ENCODE measurements at regions not wholly inside any gene's neighbourhood (a gene's known extent, or its start where the extent isn't known, plus 50 kb on each side); places are given as distances from the start of the nearest gene placed in this dataset.

- no peak overlapping the region for H3K27ac ChIP-seq (ENCODE audit: low read depth in 2 of 2, low read length in 1 of 2)
- ChIA-PET CTCF (no interaction called here), POLR2A (no interaction called here)
- no peaks in the 10 kb centered on the region for H3K27me3 ChIP-seq (ENCODE audit: insufficient read depth)
- peaks cover 0 to 10% of the 10 kb centered on the region in 2 experiments; a peak in 2 of 4 replicates for H3K4me1 ChIP-seq (ENCODE audit: control insufficient read depth in 1 of 2, insufficient read depth in 2 of 2, low read depth in 1 of 2, low read length in 1 of 2)
- no peaks in the 10 kb centered on the region for H4K20me1 ChIP-seq (ENCODE audit: insufficient read depth)
- no peaks in the 10 kb centered on the region for H3K9me2 ChIP-seq
- H2AFZ ChIP-seq (ENCODE audit: low read depth): no peak overlapping the region
- H3K79me2 ChIP-seq (ENCODE audit: insufficient read depth): no peaks in the 10 kb centered on the region
- H3K4me3 ChIP-seq (ENCODE audit: low read depth in 2 of 2, low read length in 1 of 2): no peak overlapping the region
- TF ChIP-seq GATA2 (CRISPR knock-in tag; IDR thresholded peaks at IDR 0.05): no peak
- no peak for TF ChIP-seq ELF1 (IDR thresholded peaks at IDR 0.05)
- no peak for TF ChIP-seq EP300 (IDR thresholded peaks at IDR 0.05; ENCODE audit: borderline replicate concordance in 1 of 2, low read depth in 1 of 2, low read length in 1 of 2)
- TF ChIP-seq TEAD4 (IDR thresholded peaks at IDR 0.05; ENCODE audit: borderline replicate concordance, insufficient read depth): no peak
- no peaks in the 10 kb centered on the region for H3K9me3 ChIP-seq
- H3K9ac ChIP-seq: no peak overlapping the region
- DNase-seq: no peak
- H3K36me3 ChIP-seq (replicated peaks in 1 of 2; ENCODE audit: control insufficient read depth in 1 of 2, insufficient read depth in 2 of 2, low read length in 1 of 2): no peaks in the 10 kb centered on the region
- no peaks in the 10 kb centered on the region for H3F3A ChIP-seq (replicated peaks; ENCODE audit: insufficient read depth)
- no peak overlapping the region for H3K4me2 ChIP-seq
Measured at GRCh38 chr4:159013692-159014091, 89.2 kb upstream of the RAPGEF2 start.

- Histone ChIP-seq H3K27me3 (ENCODE audit: insufficient read depth) (no peaks in the 10 kb centered on the region), H3F3A (replicated peaks; ENCODE audit: insufficient read depth) (no peaks in the 10 kb centered on the region), H2AFZ (ENCODE audit: low read depth) (no peak overlapping the region), H3K4me2 (no peak overlapping the region), H3K9me3 (no peaks in the 10 kb centered on the region), H3K4me3 (ENCODE audit: low read depth in 2 of 2, low read length in 1 of 2) (no peak overlapping the region), H3K9ac (no peak overlapping the region), H3K4me1 (ENCODE audit: control insufficient read depth in 1 of 2, insufficient read depth in 2 of 2, low read depth in 1 of 2, low read length in 1 of 2) (peaks cover 0 to 10% of the 10 kb centered on the region in 2 experiments; a peak in 2 of 4 replicates), H3K36me3 (replicated peaks in 1 of 2; ENCODE audit: control insufficient read depth in 1 of 2, insufficient read depth in 2 of 2, low read length in 1 of 2) (no peaks in the 10 kb centered on the region), H4K20me1 (ENCODE audit: insufficient read depth) (no peaks in the 10 kb centered on the region), H3K27ac (ENCODE audit: low read depth in 2 of 2, low read length in 1 of 2) (no peak overlapping the region), H3K79me2 (ENCODE audit: insufficient read depth) (no peaks in the 10 kb centered on the region), H3K9me2 (no peaks in the 10 kb centered on the region)
- CTCF ChIA-PET: interaction anchor here (1.5 kb wide), 1 partner anchor 11 kb away, joined by 5 read pairs; no protein-coding TSS in a partner anchor
- POLR2A ChIA-PET: no interaction called here
- no peak for TF ChIP-seq CTCF (IDR thresholded peaks at IDR 0.05)
- TF ChIP-seq RAD21 (IDR thresholded peaks at IDR 0.05; ENCODE audit: low read length): no peak
- TF ChIP-seq USF2 (IDR thresholded peaks at IDR 0.05; ENCODE audit: borderline replicate concordance, low read depth, low read length): no peak
- no peak for TF ChIP-seq PBX3 (IDR thresholded peaks at IDR 0.05)
- no peak for TF ChIP-seq CHD2 (IDR thresholded peaks at IDR 0.05; ENCODE audit: low read length, partially characterized antibody)
- TF ChIP-seq IRF3 (IDR thresholded peaks at IDR 0.05; ENCODE audit: low read depth, low read length): no peak
- TF ChIP-seq REST (IDR thresholded peaks at IDR 0.05; ENCODE audit: low read depth, low read length): no peak
- TF ChIP-seq FOXM1 (IDR thresholded peaks at IDR 0.05; ENCODE audit: low read depth): no peak
- TF ChIP-seq NFIC (IDR thresholded peaks at IDR 0.05; ENCODE audit: borderline replicate concordance): no peak
- TF ChIP-seq GABPA (IDR thresholded peaks at IDR 0.05; ENCODE audit: low read depth): no peak
- TF ChIP-seq TEAD4 (IDR thresholded peaks at IDR 0.05; ENCODE audit: borderline replicate concordance, insufficient read depth): no peak
- no peak for TF ChIP-seq NRF1 (IDR thresholded peaks at IDR 0.05; ENCODE audit: low read depth, low read length)
- no peak for TF ChIP-seq TCF12 (IDR thresholded peaks at IDR 0.05)
- TF ChIP-seq EZH2phosphoT487 (IDR thresholded peaks at IDR 0.05; ENCODE audit: borderline replicate concordance, low read depth): no peak
- no peak for TF ChIP-seq YY1 (IDR thresholded peaks at IDR 0.05; ENCODE audit: low read depth)
- TF ChIP-seq ELF1 (IDR thresholded peaks at IDR 0.05): no peak
- TF ChIP-seq MAX (IDR thresholded peaks at IDR 0.05; ENCODE audit: low read depth): no peak
- WGBS (ENCODE audit: low lambda C conversion rate): 74% methylated on average over 4 of the region's 4 CpGs
- DNase-seq: no peak
Measured at GRCh38 chr4:159014859-159015258, 88.0 kb upstream of the RAPGEF2 start.

All from SK-N-SH (cell line).